ENCODE measurements at regions not wholly inside any gene's neighbourhood (a gene's known extent, or its start where the extent isn't known, plus 50 kb on each side); places are given as distances from the start of the nearest gene placed in this dataset.

DNA sequence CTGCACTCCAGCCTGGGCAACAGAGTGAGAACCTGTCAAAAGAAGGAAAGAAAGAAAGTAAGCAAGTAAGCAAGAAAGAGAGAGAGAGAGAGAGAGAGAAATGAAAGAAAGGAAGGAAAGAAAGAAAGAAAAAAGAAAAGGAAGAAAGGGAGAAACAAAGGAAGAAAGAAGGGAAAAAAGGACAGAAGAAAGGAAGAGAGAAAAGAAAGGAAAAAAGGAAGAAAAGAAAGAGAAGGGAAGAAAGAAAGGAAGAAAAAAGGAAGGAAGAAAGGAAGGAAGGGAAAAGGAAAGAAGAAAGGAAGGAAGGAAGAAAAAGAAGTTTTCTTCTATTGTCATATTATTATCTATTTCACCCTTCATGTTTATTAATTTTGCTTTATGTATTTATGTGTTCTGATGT lies 251.1 kb upstream of the CD180 start:
- DNase-seq (ENCODE audit: low read depth) = no peak
- H3K4me3 ChIP-seq (ENCODE audit: low read length) = no peak overlapping the region
- TF ChIP-seq, protein P1, sequence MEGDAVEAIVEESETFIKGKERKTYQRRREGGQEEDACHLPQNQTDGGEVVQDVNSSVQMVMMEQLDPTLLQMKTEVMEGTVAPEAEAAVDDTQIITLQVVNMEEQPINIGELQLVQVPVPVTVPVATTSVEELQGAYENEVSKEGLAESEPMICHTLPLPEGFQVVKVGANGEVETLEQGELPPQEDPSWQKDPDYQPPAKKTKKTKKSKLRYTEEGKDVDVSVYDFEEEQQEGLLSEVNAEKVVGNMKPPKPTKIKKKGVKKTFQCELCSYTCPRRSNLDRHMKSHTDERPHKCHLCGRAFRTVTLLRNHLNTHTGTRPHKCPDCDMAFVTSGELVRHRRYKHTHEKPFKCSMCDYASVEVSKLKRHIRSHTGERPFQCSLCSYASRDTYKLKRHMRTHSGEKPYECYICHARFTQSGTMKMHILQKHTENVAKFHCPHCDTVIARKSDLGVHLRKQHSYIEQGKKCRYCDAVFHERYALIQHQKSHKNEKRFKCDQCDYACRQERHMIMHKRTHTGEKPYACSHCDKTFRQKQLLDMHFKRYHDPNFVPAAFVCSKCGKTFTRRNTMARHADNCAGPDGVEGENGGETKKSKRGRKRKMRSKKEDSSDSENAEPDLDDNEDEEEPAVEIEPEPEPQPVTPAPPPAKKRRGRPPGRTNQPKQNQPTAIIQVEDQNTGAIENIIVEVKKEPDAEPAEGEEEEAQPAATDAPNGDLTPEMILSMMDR (IDR thresholded peaks at IDR 0.05; ENCODE audit: insufficient read depth, low read depth, low read length, missing control alignments) = no peak

GRCh38 chr5:67437905-67438845 lies 241.6 kb upstream of the CD180 start:
- no peak overlapping the region for H3K4me3 ChIP-seq (ENCODE audit: low read length)
- no peak for DNase-seq (ENCODE audit: low read depth)
- TF ChIP-seq, protein P1 (IDR thresholded peaks at IDR 0.05; ENCODE audit: insufficient read depth, low read depth, low read length, missing control alignments) = no peak

DNA sequence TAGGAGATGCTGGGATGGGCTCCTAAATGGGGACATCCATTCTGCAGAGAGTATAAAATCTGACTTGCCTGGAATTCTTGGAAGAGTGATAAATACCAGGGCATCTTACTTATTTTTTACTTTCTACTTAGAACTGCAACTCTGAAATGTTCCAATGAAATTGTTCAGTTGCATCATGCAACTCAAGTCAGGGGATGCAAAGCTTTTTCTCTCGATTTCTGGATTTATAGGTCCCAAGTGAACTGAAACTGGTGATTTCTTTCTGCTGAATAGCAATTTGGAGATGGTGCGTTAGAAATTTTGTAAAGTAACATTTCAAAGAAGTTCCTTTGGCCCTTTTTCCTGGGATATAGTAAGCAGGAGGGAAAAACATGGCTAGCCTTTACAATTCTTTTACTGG lies 238.4 kb upstream of the CD180 start:
- TF ChIP-seq, protein P1 (IDR thresholded peaks at IDR 0.05; ENCODE audit: insufficient read depth, low read depth, low read length, missing control alignments) = no peak
- H3K4me3 ChIP-seq (ENCODE audit: low read length) = no peak overlapping the region
- DNase-seq (ENCODE audit: low read depth) = no peak

DNA sequence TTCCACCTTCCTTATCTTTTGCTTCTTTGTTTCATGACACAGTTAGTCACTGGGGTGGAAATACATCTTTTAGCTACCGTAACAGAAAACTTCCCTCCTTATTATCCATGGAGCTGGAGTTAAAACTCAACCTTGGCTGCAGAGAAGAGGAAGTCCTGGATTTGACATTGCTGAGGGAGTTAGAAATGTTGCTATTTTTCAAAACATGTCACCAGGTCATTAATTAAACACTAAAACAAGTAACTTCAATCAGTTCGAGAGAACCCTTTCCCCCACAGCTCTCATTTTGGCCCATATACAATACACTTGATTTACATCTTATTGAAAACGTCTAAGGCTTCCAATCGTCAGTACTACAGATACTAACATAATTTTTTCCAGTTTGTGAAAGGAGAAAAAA lies 237.9 kb upstream of the CD180 start:
- TF ChIP-seq, protein P1 (IDR thresholded peaks at IDR 0.05; ENCODE audit: insufficient read depth, low read depth, low read length, missing control alignments) = no peak
- no peak overlapping the region for H3K4me3 ChIP-seq (ENCODE audit: low read length)
- no peak for DNase-seq (ENCODE audit: low read depth)

GRCh38 chr5:67432606-67433005 lies 236.0 kb upstream of the CD180 start:
- H3K4me3 ChIP-seq (ENCODE audit: low read length) = no peak overlapping the region
- TF ChIP-seq, protein P1 (IDR thresholded peaks at IDR 0.05; ENCODE audit: insufficient read depth, low read depth, low read length, missing control alignments) = no peak
- DNase-seq (ENCODE audit: low read depth) = no peak

GRCh38 chr5:67431191-67431590 lies 234.6 kb upstream of the CD180 start:
- peak; percentile 81 for DNase-seq (ENCODE audit: low read depth)
- H3K4me3 ChIP-seq (ENCODE audit: low read length) = no peak overlapping the region
- TF ChIP-seq, protein P1 (IDR thresholded peaks at IDR 0.05; ENCODE audit: insufficient read depth, low read depth, low read length, missing control alignments) = no peak
